NCI-H524 treated with DMSO at 0.1 percent for 48 hours (cell line): ENCODE measurements at regions not wholly inside any gene's neighbourhood (a gene's known extent, or its start where the extent isn't known, plus 50 kb on each side); places are given as distances from the start of the nearest gene placed in this dataset.
"Not testable (repeated sequence)": the region's sequence is repeated elsewhere in the genome, so short reads cannot be mapped to it uniquely, and the experiment has no call there.

ENCODE experiments used
- DNase-seq: peaks from one replicate; lab custom pipeline; 2025; lab: John Stamatoyannopoulos, UW

- DNase-seq: peak; percentile 91
These were observed 470.6 kb upstream of the GALNTL6 start for GRCh38 chr4:171342646-171343045.

- DNase-seq: no peak
These were observed 472.9 kb upstream of the GALNTL6 start for GRCh38 chr4:171340258-171340657.

GRCh38 chr4:171334549-171334948 is 478.7 kb upstream of the GALNTL6 start:
- no peak for DNase-seq

GRCh38 chr4:171308661-171309060 is 504.5 kb upstream of the GALNTL6 start:
- DNase-seq: no peak

- DNase-seq: not testable (repeated sequence)
These were observed 515.0 kb upstream of the GALNTL6 start for GRCh38 chr4:171298048-171298718.

- no peak for DNase-seq
These were observed 524.3 kb upstream of the GALNTL6 start for GRCh38 chr4:171288816-171289432.

GRCh38 chr4:171281359-171281758 is 531.8 kb upstream of the GALNTL6 start:
- DNase-seq: no peak

GRCh38 chr4:171279131-171279530 is 534.1 kb upstream of the GALNTL6 start:
- DNase-seq: no peak

- peak; percentile 65 for DNase-seq
These were observed 546.5 kb upstream of the GALNTL6 start for GRCh38 chr4:171266671-171267070.

- no peak for DNase-seq
These were observed 547.9 kb upstream of the GALNTL6 start for GRCh38 chr4:171265190-171265818.

GRCh38 chr4:171256223-171256622 is 557.0 kb upstream of the GALNTL6 start:
- DNase-seq: peak; percentile 11

GRCh38 chr4:171246948-171247347 is 566.3 kb upstream of the GALNTL6 start:
- DNase-seq: no peak

GRCh38 chr4:171242831-171243230 is 570.4 kb upstream of the GALNTL6 start:
- no peak for DNase-seq

- no peak for DNase-seq
These were observed 574.0 kb upstream of the GALNTL6 start for GRCh38 chr4:171239196-171239595.

GRCh38 chr4:171235521-171235920 is 577.7 kb upstream of the GALNTL6 start:
- no peak for DNase-seq

- DNase-seq: not testable (repeated sequence)
These were observed 583.9 kb upstream of the GALNTL6 start for GRCh38 chr4:171229354-171229753.

GRCh38 chr4:171221181-171221580 is 592.0 kb upstream of the GALNTL6 start:
- peak; percentile 80 for DNase-seq

- no peak for DNase-seq
These were observed 609.8 kb upstream of the GALNTL6 start for GRCh38 chr4:171203425-171203824.

- DNase-seq: no peak
These were observed 610.3 kb upstream of the GALNTL6 start for GRCh38 chr4:171202908-171203307.

GRCh38 chr4:171186700-171187099 is 626.5 kb upstream of the GALNTL6 start:
- no peak for DNase-seq

- no peak for DNase-seq
These were observed 632.1 kb upstream of the GALNTL6 start for GRCh38 chr4:171181090-171181489.

- DNase-seq: no peak
These were observed 642.5 kb upstream of the GALNTL6 start for GRCh38 chr4:171170671-171171070.

- no peak for DNase-seq
These were observed 643.8 kb upstream of the GALNTL6 start for GRCh38 chr4:171169396-171169795.
